NCI-H1436 treated with DMSO at 0.1 percent for 48 hours (cell line): ENCODE measurements at regions not wholly inside any gene's neighbourhood (a gene's known extent, or its start where the extent isn't known, plus 50 kb on each side); places are given as distances from the start of the nearest gene placed in this dataset.
"Not testable (repeated sequence)": the region's sequence is repeated elsewhere in the genome, so short reads cannot be mapped to it uniquely, and the experiment has no call there.

ENCODE experiments used
- DNase-seq: peaks from one replicate; lab custom pipeline; 2025; lab: John Stamatoyannopoulos, UW

DNA sequence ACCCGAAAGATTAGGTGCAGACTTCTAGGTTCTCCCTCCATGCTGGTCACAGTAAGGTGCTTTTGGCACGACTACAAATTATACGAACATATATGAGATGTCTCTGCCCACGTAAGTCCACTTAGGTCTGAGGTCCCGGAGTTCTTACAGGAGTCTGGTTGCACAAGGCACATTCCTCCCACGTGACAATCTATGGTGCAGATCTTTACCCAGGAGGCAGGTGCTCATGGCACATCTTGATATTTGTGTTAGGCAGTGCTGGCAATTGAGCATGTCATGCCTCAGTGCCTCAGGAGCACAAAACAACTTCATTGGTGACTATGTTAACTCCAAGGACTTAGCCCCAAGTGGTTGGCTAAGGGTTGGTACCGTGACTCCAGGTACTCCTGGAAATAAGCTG is 92.0 kb upstream of the AMN1 start:
- DNase-seq: no peak

DNA sequence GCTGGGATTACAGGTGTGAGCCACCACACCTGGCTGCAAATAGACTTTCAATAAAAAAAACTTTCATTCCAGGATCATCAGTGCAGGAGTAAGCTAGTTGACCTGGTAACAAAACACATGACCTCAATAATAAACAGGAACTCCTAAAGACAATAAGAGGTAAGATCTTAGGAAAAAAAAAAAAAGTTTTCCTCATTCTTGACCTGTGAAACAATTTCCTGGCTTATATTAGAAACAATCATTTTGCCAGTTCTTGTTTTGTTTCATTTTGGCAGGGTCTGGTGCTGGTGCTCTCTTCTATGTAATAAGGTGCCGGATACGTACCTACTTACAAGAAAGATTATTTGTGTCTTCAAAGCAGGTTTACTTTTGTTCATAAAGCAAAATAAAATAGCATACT is 90.6 kb upstream of the AMN1 start:
- no peak for DNase-seq

DNA sequence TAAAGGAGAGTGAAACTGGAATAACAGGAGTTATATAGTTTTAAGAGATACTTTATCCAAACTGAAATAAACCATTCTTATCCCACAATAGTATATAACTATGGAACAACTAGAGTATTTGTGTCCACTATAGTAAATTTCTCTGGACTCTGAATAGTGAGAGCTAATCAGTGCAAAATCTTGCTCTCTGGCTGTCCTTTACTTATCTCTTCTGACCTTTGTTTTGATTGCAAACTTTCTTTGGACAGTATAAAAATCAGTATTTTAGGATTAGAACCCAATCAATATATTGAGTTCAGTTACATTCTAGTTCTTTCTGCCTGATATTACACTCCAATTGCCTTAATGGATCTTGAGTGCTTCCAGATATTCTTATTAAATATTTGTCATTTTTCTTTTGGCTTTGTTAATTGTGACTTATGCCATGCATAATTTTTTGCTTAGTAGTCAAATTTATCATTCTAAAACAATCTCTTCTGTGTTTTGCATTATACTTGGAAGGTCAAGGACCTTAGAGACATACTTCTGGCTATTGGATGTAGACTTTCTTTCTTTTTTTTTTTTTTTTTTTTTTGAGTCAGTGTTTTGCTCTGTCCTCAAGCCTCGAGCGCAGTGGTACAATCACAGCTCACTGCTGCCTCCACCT is 89.9 kb upstream of the AMN1 start:
- no peak for DNase-seq

DNA sequence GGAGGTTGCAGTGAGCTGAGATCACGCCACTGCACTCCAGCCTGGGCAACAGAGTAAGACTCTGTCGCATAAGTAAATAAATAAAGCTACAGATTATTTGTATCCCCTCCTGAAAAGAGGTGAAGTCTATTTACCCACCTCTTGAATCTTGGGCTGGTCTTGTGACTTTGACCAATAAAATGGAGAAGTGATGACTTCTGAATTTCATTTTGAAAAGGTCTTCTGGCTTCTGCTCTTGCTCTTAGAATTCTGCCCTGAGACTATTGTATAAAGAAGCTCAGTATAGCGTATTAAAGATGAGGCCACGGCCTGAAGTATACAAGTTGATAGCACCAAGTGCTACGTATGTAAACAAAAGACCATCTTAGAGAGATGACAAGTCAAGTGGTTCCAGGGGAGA is 88.3 kb upstream of the AMN1 start:
- no peak for DNase-seq

DNA sequence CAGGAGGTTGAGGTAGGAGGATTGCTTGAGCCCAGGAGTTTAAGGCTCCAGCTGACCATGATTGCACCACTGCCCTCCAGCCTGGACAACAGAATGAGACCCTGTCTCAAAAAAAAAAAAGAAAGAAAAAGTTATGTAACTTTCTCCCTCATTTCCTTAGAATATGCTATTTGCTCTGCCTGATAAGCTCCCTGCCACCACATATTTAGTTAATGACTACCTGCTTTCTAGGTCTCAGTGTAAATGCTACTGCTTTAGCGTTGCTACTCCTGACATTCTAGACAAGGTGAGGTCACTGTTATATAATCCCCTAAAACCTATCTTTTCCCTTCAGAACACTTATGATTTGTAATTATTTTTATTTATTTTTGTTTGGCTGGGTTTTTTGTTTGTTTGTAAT is 86.3 kb upstream of the AMN1 start:
- DNase-seq: no peak

DNA sequence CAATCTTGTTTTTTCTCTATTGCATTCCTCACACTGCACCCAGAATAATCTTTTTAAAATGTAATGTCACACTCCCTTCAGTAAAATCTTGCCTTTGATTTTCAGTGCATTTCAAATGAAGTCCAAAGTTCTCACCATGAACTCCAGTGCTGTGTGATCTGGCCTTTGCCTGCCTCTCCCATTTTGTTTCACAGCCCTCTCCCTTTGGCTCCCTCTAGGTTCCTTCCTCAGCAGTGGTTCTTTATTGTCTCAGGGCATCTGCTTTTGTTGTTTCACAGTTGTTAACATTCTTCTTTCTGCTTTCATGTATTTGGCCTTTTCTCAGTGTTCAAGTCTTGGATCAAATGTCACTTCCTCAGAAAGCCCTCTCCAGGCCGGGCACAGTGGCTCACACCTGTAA is 84.5 kb upstream of the AMN1 start:
- no peak for DNase-seq

DNA sequence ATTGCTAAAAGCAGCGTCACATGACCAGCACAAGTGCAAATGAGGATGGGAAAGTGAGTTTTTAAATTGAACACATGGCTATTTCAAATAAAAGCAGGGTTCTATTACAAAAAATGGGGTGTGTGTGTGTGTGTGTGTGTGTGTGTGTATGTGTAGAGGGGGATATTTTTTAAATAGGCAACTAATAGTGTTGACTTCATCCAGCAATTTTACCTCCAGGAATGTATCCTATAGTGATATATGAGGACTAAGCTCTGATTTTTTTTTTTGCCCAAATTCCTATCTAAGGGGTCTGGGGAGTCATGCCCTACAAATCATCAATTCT is 78.9 kb upstream of the AMN1 start:
- no peak for DNase-seq

DNA sequence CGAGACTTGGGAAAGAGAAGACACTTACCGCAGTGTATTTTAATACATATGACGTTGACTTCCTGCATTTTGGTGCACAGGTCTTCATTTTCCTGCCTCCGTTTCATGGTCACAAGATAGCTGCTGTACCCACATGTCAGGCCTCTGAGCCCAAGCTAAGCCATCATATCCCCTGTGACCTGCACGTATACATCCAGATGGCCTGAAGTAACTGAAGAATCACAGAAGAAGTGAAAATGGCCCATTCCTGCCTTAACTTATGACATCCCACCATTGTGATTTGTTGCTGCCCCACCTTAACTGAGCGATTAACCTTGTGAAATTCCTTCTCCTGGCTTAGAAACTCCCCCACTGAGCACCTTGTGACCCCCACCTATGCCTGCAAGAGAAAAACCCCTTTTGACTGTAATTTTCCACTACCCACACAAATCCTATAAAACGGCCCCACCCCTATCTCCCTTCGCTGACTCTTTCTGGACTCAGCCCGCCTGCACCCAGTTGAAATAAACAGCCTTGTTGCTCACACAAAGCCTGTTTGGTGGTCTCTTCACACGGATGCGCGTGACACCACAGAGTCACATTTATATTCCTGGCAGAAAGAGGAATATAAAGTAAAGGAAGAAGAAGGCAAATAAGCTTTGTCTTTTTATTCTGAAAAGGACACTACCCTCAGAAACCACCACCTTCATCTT is 78.4 kb upstream of the AMN1 start:
- not testable (repeated sequence) for DNase-seq

DNA sequence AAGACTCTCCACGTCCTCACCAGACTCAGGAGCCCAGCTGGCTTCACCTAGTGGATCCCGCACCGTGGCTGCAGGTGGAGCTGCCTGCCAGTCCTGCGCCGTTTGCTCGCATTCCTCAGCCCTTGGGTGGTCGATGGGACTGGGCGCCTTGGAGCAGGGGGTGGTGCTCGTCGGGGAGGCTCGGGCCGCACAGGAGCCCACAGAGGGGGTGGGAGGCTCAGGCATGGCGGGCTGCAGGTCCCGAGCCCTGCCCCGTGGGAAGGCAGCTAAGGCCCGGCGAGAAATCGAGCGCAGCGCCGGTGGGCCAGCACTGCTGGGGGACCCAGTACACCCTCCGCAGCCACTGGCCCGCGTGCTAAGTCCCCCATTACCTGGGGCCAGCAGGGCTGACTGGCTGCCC is 76.9 kb upstream of the AMN1 start:
- DNase-seq: not testable (repeated sequence)

DNA sequence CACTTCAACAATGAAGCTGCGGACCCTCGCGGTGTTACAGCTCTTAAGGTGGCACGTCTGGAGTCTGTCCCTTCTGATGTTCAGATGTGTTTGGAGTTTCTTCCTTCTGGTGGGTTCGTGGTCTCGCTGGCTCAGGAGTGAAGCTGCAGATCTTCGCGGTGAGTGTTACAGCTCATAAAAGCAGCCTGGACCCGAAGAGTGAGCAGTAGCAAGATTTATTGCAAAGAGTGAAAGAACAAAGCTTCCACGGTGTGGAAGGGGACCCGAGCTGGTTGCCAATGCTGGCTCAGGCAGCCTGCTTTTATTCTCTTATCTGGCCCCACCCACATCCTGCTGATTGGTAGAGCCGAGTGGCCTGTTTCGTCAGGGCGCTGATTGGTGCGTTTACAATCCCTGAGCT is 75.9 kb upstream of the AMN1 start:
- DNase-seq: not testable (repeated sequence)

DNA sequence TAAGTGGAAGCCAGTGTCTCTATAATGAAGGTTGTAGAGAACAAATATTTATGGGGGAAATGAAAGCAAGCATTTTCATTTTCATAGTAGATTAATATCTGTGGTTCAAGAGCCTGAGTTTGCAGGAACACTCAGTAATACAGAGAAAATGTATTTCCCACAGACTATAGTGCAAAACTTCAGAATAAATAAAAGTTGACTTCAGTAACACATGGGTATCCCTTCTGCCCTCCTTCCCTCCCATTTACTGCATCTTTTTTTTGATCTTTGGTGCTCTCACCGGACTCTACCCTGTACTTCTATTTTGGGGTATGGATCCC is 75.3 kb upstream of the AMN1 start:
- no peak for DNase-seq

DNA sequence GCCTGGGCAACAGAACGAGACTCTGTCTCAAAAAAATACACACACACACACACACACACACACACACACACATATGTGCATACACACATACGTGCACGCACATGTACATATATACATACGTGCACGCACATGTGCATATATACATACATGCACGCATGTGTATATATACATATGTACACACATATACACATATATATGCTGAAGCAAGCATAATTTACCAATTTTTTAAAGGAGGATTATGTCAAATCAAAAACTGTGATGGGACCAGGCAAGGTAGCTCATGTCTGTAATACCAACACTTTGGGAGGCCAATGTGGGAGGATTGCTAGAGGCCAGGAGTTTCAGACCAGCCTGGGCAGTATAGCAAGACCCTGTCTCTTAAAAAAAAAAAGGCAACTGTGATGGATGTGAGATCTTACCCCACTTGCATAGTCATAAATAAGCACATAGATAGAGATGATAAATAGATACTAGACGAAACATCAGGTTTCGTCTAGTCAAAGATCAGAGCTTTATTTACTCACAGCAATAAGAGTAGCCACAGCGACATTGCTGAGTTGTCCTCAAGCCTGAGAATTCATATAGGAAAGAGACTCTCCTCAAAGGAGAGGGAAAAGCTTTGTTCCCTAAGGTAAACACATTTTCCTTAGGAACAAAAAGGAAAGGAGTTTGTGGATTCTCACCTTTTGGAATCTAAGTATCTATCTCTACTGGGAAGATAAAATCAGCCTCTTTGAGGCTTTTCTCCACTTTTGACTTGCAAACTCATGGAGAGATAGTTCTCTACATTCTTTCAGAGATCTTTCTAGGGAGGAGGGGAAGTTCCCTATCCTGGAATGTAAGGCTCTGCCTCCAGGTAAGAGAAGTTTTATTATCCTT is 74.7 kb upstream of the AMN1 start:
- DNase-seq: no peak

DNA sequence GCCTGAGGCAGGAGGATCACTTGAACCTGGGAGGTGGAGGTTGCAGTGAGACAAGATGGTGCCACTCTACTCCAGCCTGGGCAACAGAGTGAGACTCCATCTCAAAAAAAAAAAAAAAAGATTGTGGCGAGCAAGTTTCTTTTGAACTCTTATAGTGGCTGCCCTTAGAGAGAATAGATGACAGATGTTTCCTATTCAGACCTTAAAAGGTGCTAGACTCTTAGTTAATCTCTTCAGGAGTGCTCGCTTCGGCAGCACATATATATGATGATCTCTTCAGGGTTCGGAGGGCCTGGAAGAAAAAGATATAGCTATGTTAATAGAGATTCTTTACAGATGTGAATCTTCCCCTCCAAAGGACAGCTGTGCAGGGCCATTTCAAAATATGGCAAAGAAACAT is 73.1 kb upstream of the AMN1 start:
- DNase-seq: no peak

DNA sequence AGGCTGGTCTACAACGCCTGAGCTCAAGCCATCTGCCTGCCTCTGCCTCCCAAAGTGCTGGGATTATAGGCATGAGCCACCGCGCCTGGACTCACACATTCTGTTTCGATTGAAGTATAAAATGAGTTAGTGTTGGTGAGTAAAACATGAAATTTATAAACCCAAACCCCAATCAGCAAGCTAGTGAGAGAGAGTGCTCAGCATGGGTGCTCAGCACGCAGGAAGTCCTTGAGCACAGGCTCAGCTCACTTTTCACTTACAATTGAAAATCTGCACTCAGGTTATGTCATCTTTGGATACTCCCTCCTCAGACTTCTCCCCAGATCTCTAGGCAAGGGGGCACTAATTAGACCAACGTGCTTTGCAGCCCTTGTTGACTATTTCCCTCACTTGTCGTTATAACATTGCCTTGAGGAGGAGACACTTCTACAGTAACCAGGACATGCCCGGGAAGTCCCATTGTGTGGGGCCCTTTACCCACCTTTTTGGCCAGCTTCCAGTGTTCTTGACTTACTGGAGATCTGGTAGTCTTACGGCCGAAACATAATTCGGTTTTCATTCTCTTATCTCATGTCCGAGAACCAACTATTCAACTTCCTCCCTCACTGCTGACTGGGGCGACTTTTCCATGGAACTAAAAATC is 68.5 kb upstream of the AMN1 start:
- no peak for DNase-seq

DNA sequence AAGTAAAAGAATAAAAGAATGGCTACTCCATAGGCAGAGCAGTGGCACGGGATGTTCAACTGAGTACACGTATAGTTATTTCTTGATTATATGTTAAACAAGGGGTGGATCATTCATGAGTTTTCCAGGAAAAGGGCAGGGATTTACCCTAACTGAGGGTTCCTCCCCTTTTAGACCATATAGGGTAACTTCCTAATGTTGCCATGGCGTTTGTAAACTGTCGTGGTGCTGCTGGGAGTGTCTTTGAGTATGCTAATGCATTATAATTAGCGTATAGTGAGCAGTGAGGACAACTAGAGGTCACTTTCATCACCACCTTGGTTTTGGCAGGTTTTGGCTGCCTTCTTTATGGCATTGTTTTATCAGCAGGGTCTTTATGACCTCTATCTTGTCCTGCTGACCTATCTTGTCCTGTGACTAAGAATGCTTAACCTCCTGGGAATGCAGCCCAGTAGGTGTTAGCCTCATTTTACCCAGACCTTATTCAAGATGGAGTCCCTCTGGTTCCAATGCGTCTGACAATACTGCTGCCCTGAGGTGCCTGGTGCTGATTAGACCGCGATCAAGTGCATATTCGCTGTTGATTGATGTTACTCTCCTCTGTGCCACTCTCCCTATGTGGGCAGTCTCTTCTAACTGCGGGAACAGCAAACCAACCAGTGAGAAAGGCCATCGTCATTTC is 67.6 kb upstream of the AMN1 start:
- no peak for DNase-seq

DNA sequence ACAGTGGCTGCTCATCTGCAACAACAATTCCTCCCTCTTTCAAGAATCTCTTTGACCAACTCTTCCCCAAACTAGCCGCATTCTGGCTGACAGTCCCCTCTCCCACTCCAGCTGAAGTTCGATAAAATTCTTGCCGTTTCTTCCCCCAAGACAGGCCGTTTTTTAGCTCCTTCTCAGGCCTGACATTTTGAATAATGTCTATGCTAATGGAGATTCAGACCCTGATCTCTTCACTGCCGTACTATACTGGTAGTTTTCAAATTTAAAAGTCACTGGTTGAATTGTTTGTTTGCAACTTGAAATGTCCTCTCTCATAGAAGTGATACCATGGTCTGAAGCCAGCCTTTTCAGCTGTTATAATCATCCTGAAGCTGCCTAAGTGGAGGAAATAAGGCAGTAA is 65.9 kb upstream of the AMN1 start:
- no peak for DNase-seq

DNA sequence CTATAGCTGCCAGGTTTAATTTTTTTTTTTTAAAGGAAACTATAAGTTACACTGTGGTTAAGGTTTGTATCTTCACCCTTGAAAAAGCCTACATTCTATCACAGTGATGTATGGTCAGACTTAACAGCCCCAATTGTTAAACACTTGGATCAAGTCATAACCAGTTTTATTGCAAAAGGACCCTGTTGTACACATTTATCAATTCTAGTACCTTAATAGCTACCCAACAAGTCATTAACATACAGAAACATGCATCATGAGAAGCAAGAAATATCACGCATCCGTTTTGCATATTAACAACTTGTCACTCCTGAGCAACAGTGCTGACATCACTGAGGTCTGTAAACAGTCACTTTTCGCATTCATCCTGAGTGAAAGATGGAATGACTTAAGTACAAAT is 62.4 kb upstream of the AMN1 start:
- not testable (repeated sequence) for DNase-seq

DNA sequence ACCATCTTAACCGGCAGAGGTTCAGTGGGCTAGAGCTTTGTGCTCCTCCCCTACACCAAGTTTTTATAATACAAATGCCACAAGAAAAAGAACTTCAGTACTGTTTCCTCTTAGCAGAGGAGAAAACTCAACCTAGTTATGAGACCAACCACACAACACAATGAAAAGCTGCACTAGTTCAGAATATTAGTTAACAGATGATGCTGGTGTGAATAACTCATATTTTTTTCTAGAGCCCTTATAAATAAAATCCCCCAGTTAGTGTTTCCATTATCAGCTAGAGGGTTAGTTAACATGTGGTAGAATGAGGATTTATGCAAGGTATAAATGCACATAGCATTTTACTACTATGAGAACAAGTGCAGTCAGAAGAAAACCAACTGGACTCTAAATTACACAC is 61.9 kb upstream of the AMN1 start:
- DNase-seq: no peak

DNA sequence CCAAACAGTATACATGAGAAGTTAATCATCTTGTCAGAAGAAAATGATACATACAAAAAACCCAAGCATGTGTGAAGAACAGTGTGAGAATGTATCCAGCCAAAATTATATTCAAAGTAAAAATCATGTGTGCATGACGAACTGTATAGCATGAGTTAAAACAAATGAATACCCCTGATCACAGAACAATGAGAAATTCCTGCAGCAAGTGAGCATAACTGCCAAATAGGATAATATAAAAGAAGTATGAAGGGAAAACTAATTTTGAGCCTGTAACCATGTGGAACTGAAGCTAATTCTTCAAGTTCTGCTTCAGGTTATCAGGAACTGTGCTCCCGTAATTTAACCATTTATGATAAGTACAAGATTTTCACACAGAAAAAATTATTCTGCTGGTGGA is 56.5 kb upstream of the AMN1 start:
- DNase-seq: no peak

DNA sequence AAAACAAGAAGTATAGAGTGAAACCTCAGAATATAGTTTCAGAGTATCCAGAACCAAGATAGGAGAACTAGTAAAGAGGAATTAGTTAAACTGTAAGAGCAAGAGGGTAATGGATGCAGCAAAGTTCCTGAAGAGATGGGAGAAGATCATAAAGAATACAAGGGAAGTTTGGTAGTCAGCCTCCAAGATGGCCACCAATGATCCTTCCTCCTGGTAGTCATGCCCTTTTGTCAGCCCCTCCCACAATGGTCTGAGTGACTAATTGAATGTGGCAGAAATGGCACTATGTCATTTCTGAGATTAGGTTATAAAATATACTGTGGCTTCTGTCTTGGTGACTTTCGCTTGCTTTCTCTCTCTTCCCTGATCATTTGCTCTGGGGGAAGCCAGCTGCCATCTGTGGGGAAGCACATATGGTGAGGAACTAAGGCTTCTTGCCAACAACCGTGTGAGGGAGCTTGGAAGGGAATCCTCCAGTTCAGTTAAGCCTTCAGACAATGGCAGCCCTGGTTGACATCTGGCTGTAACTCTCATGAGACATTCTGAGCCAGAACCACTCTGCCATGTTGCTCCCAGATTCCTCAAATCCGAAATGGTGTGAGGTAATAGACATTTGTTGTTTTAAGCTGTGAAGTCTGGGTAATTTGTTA is 55.3 kb upstream of the AMN1 start:
- DNase-seq: no peak

DNA sequence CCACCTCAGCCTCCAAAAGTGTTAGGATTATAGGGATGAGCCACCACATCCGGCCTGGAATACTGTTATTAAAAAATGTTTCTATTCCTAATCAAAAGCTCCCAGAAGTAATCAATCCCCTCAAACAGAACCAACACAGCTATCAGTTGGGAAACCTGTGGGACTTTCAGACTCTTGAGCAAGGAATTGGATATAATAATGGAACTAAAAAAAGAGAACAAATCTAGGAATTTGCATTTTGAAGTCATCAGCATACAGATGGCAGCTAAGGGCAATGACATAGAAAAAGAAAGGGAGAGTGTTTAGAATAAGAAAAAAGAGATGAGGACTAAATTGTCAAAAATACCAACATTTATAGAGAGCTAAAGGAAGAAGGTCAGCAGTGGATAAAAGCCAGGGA is 54.7 kb upstream of the AMN1 start:
- DNase-seq: no peak
